HuH-7 (cell line): ENCODE measurements at regions not wholly inside any gene's neighbourhood (a gene's known extent, or its start where the extent isn't known, plus 50 kb on each side); places are given as distances from the start of the nearest gene placed in this dataset.
A peak's percentile ranks its signal among the peaks of the same experiment; 100 is the strongest.

Experiments
- DNase-seq: peaks from one replicate; pipeline ENCODE4 v3.0.0; 2011; ENCODE audit warnings: low spot score

- DNase-seq: no peak
Measured at GRCh38 chr20:52818491-52818890, 153.7 kb upstream of the TSHZ2 start.

GRCh38 chr20:52817981-52818380 lies 154.2 kb upstream of the TSHZ2 start:
- DNase-seq: no peak

- DNase-seq: no peak
Measured at GRCh38 chr20:52817511-52817910, 154.6 kb upstream of the TSHZ2 start.

GRCh38 chr20:52814371-52814770 lies 157.8 kb upstream of the TSHZ2 start:
- no peak for DNase-seq

- no peak for DNase-seq
Measured at GRCh38 chr20:52812231-52812847, 159.8 kb upstream of the TSHZ2 start.

- DNase-seq: no peak
Measured at GRCh38 chr20:52809003-52809402, 163.2 kb upstream of the TSHZ2 start.

GRCh38 chr20:52806918-52807317 lies 165.2 kb upstream of the TSHZ2 start:
- no peak for DNase-seq

- DNase-seq: no peak
Measured at GRCh38 chr20:52805843-52806242, 166.3 kb upstream of the TSHZ2 start.

- no peak for DNase-seq
Measured at GRCh38 chr20:52805296-52805571, 166.9 kb upstream of the TSHZ2 start.

GRCh38 chr20:52804497-52805295 lies 167.5 kb upstream of the TSHZ2 start:
- DNase-seq: no peak

- no peak for DNase-seq
Measured at GRCh38 chr20:52801628-52802006, 170.5 kb upstream of the TSHZ2 start.

GRCh38 chr20:52800734-52801627 lies 171.2 kb upstream of the TSHZ2 start:
- no peak for DNase-seq

- no peak for DNase-seq
Measured at GRCh38 chr20:52799130-52799529, 173.0 kb upstream of the TSHZ2 start.

- DNase-seq: no peak
Measured at GRCh38 chr20:52798124-52798523, 174.0 kb upstream of the TSHZ2 start.

- no peak for DNase-seq
Measured at GRCh38 chr20:52794853-52795252, 177.3 kb upstream of the TSHZ2 start.

- no peak for DNase-seq
Measured at GRCh38 chr20:52793339-52793963, 178.7 kb upstream of the TSHZ2 start.

- no peak for DNase-seq
Measured at GRCh38 chr20:52791091-52791490, 181.1 kb upstream of the TSHZ2 start.

GRCh38 chr20:52789716-52790115 lies 182.4 kb upstream of the TSHZ2 start:
- DNase-seq: no peak

GRCh38 chr20:52787962-52788361 lies 184.2 kb upstream of the TSHZ2 start:
- no peak for DNase-seq

- no peak for DNase-seq
Measured at GRCh38 chr20:52787216-52787615, 184.9 kb upstream of the TSHZ2 start.

- peak; percentile 17 for DNase-seq
Measured at GRCh38 chr20:52785679-52786078, 186.5 kb upstream of the TSHZ2 start.

- peak; percentile 15 for DNase-seq
Measured at GRCh38 chr20:52783769-52784168, 188.4 kb upstream of the TSHZ2 start.

- DNase-seq: no peak
Measured at GRCh38 chr20:52780462-52780861, 191.7 kb upstream of the TSHZ2 start.
